IMR-90 (cell line): ENCODE measurements at regions not wholly inside any gene's neighbourhood (a gene's known extent, or its start where the extent isn't known, plus 50 kb on each side); places are given as distances from the start of the nearest gene placed in this dataset.

ENCODE experiments used
- ATAC-seq: fragments of 200-7000 bp; cut with Tn5 transposase; 2 replicates; pipeline ENCODE4 v1.9.1; 2020; ENCODE audit warnings: low read depth, mild to moderate bottlenecking, moderate library complexity
- BruUV-seq: library from RNA; stranded (reverse); fragments of 400-500 nt; replicated peaks from 2 replicates; lab custom pipeline; 2021; lab: Mats Ljungman, UMichigan
- CTCF ChIA-PET: fragments of 300-600 bp; formaldehyde crosslinking; extraction: SDS; loops from one replicate; lab custom pipeline; 2021; ENCODE audit warnings: antibody characterized with exemption; lab: Yijun Ruan, JAX
- POLR2A ChIA-PET: fragments of 300-600 bp; sonication (Branson Sonifier 250); formaldehyde crosslinking; loops from one replicate; lab custom pipeline; 2022; ENCODE audit warnings: antibody characterized with exemption; ENCODE audit not compliant: unreplicated experiment; lab: Charles Lee
- DNase-seq: peaks from one replicate; pipeline ENCODE4 v3.0.0; 2013
- H2AFZ ChIP-seq: replicated peaks from 2 replicates; pipeline ENCODE3; 2013; ENCODE audit warnings: low read length, mild to moderate bottlenecking; ENCODE audit not compliant: poor library complexity
- H2AK5ac ChIP-seq: 2 replicates; pipeline ENCODE4 v1.6.1; 2013; ENCODE audit warnings: low read depth, low read length, inconsistent platforms
- H2AK9ac ChIP-seq: replicated peaks from 2 replicates; pipeline ENCODE3; 2013; ENCODE audit warnings: mild to moderate bottlenecking, low read depth, low read length, moderate library complexity; ENCODE audit not compliant: poor library complexity
- H2BK120ac ChIP-seq: 2 replicates; pipeline ENCODE4 v1.6.1; 2013; ENCODE audit warnings: low read depth, low read length, inconsistent platforms
- H2BK15ac ChIP-seq: 3 replicates; pipeline ENCODE4 v1.6.1; 2013; ENCODE audit warnings: low read depth, low read length, inconsistent platforms
- H2BK20ac ChIP-seq: 2 replicates; pipeline ENCODE4 v1.6.1; 2013; ENCODE audit warnings: low read depth, mild to moderate bottlenecking, inconsistent platforms, low read length, moderate library complexity
- H2BK5ac ChIP-seq: 2 replicates; pipeline ENCODE4 v1.6.1; 2013; ENCODE audit warnings: mild to moderate bottlenecking, low read depth, low read length, inconsistent platforms; ENCODE audit not compliant: poor library complexity, severe bottlenecking
- H3K14ac ChIP-seq: replicated peaks from 2 replicates; pipeline ENCODE4 v1.6.1; 2013; ENCODE audit warnings: low read depth, low read length, inconsistent platforms
- H3K18ac ChIP-seq: 2 replicates; pipeline ENCODE4 v1.6.1; 2013; ENCODE audit warnings: low read depth, low read length, control low read depth
- H3K23ac ChIP-seq: 2 replicates; pipeline ENCODE4 v1.6.1; 2013; ENCODE audit warnings: low read depth, low read length, inconsistent platforms
- H3K27ac ChIP-seq: 2 replicates; pipeline ENCODE4 v1.5.1; 2013; ENCODE audit warnings: mild to moderate bottlenecking, control low read depth, low read length; ENCODE audit not compliant: insufficient read depth
- H3K27me3 ChIP-seq: 2 replicates; pipeline ENCODE4 v1.6.1; 2013; ENCODE audit warnings: low read length; ENCODE audit not compliant: control insufficient read depth, insufficient read depth
- H3K36me3 ChIP-seq: 2 replicates; pipeline ENCODE4 v1.6.1; 2013; ENCODE audit warnings: low read length, mixed read lengths; ENCODE audit not compliant: control insufficient read depth, insufficient read depth
- H3K4ac ChIP-seq: 2 replicates; pipeline ENCODE4 v1.6.1; 2013; ENCODE audit warnings: low read depth, low read length, inconsistent platforms
- H3K4me1 ChIP-seq: 2 replicates; pipeline ENCODE4 v1.6.1; 2013; ENCODE audit warnings: low read length, mixed read lengths; ENCODE audit not compliant: control insufficient read depth, insufficient read depth
- H3K4me2 ChIP-seq: 2 replicates; pipeline ENCODE4 v1.6.1; 2013; ENCODE audit warnings: low read depth, mild to moderate bottlenecking, control low read depth, low read length, moderate library complexity
- H3K4me3 ChIP-seq: 2 replicates; pipeline ENCODE4 v1.5.1; 2013; ENCODE audit warnings: low read depth, mild to moderate bottlenecking, control low read depth, low read length, moderate library complexity; ENCODE audit not compliant: insufficient read depth
- H3K56ac ChIP-seq: 2 replicates; pipeline ENCODE4 v1.6.1; 2013; ENCODE audit warnings: low read length, inconsistent platforms; ENCODE audit not compliant: insufficient read depth; ENCODE audit errors: extremely low read depth
- H3K79me1 ChIP-seq, 2 experiments: 2 replicates each; pipeline ENCODE4 v1.6.1; 2013; ENCODE audit warnings: low read length in 2 of 2, inconsistent platforms in 1 of 2, low read depth in 1 of 2
- H3K9ac ChIP-seq: 2 replicates; pipeline ENCODE4 v1.6.1; 2013; ENCODE audit warnings: low read depth, low read length, control low read depth
- H3K9me1 ChIP-seq: 2 replicates; pipeline ENCODE4 v1.6.1; 2013; ENCODE audit warnings: low read length, inconsistent platforms; ENCODE audit not compliant: insufficient read depth
- H3K9me3 ChIP-seq: 2 replicates; pipeline ENCODE4 v1.6.1; 2013; ENCODE audit warnings: low read length; ENCODE audit not compliant: control insufficient read depth, insufficient read depth
- H4K20me1 ChIP-seq: 2 replicates; pipeline ENCODE4 v1.6.1; 2013; ENCODE audit warnings: low read length, inconsistent platforms; ENCODE audit not compliant: insufficient read depth
- H4K5ac ChIP-seq: 2 replicates; pipeline ENCODE4 v1.6.1; 2013; ENCODE audit warnings: mild to moderate bottlenecking, low read depth, low read length, control low read depth
- H4K8ac ChIP-seq, 2 experiments: 2 replicates each; pipeline ENCODE4 v1.6.1; 2013; ENCODE audit warnings: low read depth in 2 of 2, low read length in 2 of 2, control low read depth in 1 of 2, inconsistent platforms in 1 of 2
- H4K91ac ChIP-seq: 2 replicates; pipeline ENCODE4 v1.6.1; 2013; ENCODE audit warnings: low read depth, low read length, inconsistent platforms; ENCODE audit not compliant: insufficient read depth
- BHLHE40 ChIP-seq: fragments of 150-350 bp; IDR thresholded peaks from 2 replicates; pipeline ENCODE4 v1.6.1; 2016; ENCODE audit warnings: mild to moderate bottlenecking, low read depth, low read length
- CEBPB ChIP-seq: IDR thresholded peaks from 2 replicates; pipeline ENCODE4 v1.6.1; 2012; ENCODE audit warnings: low read depth, low read length, improper control_type of control experiment
- CHD1 ChIP-seq: IDR thresholded peaks from 2 replicates; pipeline ENCODE4 v1.6.1; 2012; ENCODE audit warnings: low read depth, low read length, improper control_type of control experiment
- FOS ChIP-seq: fragments of 150-350 bp; IDR thresholded peaks from 2 replicates; pipeline ENCODE4 v1.6.1; 2016; ENCODE audit warnings: low read depth, low read length
- MAFK ChIP-seq: IDR thresholded peaks from 2 replicates; pipeline ENCODE4 v1.6.1; 2012; ENCODE audit warnings: low read depth, low read length, improper control_type of control experiment
- MAZ ChIP-seq: IDR thresholded peaks from 2 replicates; pipeline ENCODE4 v1.6.1; 2012; ENCODE audit warnings: low read depth, mild to moderate bottlenecking, low read length, improper control_type of control experiment, moderate library complexity, borderline replicate concordance
- MXI1 ChIP-seq: IDR thresholded peaks from 2 replicates; pipeline ENCODE4 v1.6.1; 2012; ENCODE audit warnings: low read depth, mild to moderate bottlenecking, low read length, moderate library complexity, borderline replicate concordance
- NFE2L2 ChIP-seq: fragments of 150-350 bp; IDR thresholded peaks from 2 replicates; pipeline ENCODE4 v1.6.1; 2016; ENCODE audit warnings: low read depth, mild to moderate bottlenecking, low read length
- POLR2A ChIP-seq: IDR thresholded peaks from 2 replicates; pipeline ENCODE4 v1.6.1; 2012; ENCODE audit warnings: mild to moderate bottlenecking, low read depth, low read length
- RAD21 ChIP-seq: IDR thresholded peaks from 2 replicates; pipeline ENCODE4 v1.6.1; 2012; ENCODE audit warnings: low read length, improper control_type of control experiment
- RFX5 ChIP-seq: IDR thresholded peaks from 2 replicates; pipeline ENCODE4 v1.8.0; 2012; ENCODE audit warnings: low read depth, mild to moderate bottlenecking, low read length, moderate library complexity
- SMC3 ChIP-seq: fragments of 150-350 bp; IDR thresholded peaks from 2 replicates; pipeline ENCODE4 v1.6.1; 2016; ENCODE audit warnings: low read depth, mild to moderate bottlenecking, antibody characterized with exemption, low read length, moderate library complexity
- WGBS, 2 experiments: methylation state at CpG; one replicate each; pipeline versions ENCODE4 v1.1.5 to v1.1.7; 2013; ENCODE audit warnings: missing lambda C conversion rate in 2 of 2; ENCODE audit not compliant: insufficient read length in 1 of 2; ENCODE audit errors: extremely low coverage in 2 of 2; 5-methylcytosine and 5-hydroxymethylcytosine counted together
- dilution Hi-C: fragments of 300-500 bp; cut with HindIII; formaldehyde crosslinking; loops from one replicate; pipeline ENCODE4 v1.14.3; 2018; ENCODE audit warnings: low sequenced_read_pairs; ENCODE audit not compliant: unreplicated experiment
- in situ Hi-C: fragments of 300-500 bp; cut with MboI; formaldehyde crosslinking; loops from 3 replicates; pipeline ENCODE4 v1.14.3; 2019; ENCODE audit warnings: low sequenced_read_pairs, inconsistent platforms, mixed read lengths
- intact Hi-C: fragments of 100-400 bp; cut with micrococcal nuclease; formaldehyde crosslinking; loops from 2 replicates; pipeline ENCODE4 v1.10.0; 2022
- TF ChIP-seq, protein P1 (sequence below): fragments of 150-350 bp; IDR thresholded peaks from 2 replicates; pipeline ENCODE4 v1.6.1; 2016; ENCODE audit warnings: low read depth, mild to moderate bottlenecking, low read length, moderate library complexity, borderline replicate concordance
- TF ChIP-seq, protein P2 (sequence below): fragments of 150-350 bp; IDR thresholded peaks from 2 replicates; pipeline ENCODE4 v1.6.1; 2017; ENCODE audit warnings: mild to moderate bottlenecking, antibody characterized with exemption, low read length, low read depth
- TF ChIP-seq, protein P3 (sequence below): conservative IDR thresholded peaks from 2 replicates; pipeline ENCODE4 v1.5.1; 2012; ENCODE audit warnings: mild to moderate bottlenecking, low read depth, low read length, improper control_type of control experiment

DNA sequence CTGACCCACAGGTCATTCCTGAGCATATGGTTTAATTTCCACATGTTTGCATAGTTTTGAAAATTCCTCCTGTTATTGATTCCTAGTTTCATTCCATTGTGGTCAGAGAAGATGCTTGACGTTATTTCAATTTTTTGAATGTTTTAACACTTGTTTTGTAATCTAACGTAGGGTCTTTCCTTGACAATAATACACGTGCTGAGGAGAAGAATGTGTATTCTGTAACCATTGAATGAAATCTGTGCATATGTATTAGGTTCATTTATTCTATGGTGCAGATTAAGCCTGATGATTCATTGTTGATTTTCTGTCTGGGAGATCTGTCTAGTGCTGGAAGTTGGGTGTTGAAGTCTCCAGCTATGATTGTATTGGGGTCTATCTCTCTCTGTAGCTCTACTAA, 486.4 kb upstream of the RPS6KA3 start:
- intact Hi-C loops: no loop called here
- WGBS, 2 experiments: no CpG with 5 or more reads among the region's 3 CpGs

More for the DNA sequence above, 486.4 kb upstream of the RPS6KA3 start:
- H3K9me3 ChIP-seq: no peaks in the 10 kb centered on the region
- DNase-seq (no peak), ATAC-seq (no peak)
- H2BK15ac ChIP-seq: no peak overlapping the region
- H2BK5ac ChIP-seq: no peak overlapping the region
- H2AFZ ChIP-seq: no peak overlapping the region
- no peak overlapping the region for H3K4ac ChIP-seq
- BruUV-seq: no TSS peak
- CTCF ChIA-PET: no interaction called here
- dilution Hi-C loops: no loop called here
- no peak overlapping the region for H3K27ac ChIP-seq
- no peak overlapping the region for H2BK20ac ChIP-seq
- no peak overlapping the region for H4K5ac ChIP-seq
- H3K18ac ChIP-seq: no peak overlapping the region
- no peaks in the 10 kb centered on the region for H3K79me1 ChIP-seq
- no peaks in the 10 kb centered on the region for H3K4me1 ChIP-seq
- no peak overlapping the region for H3K14ac ChIP-seq
- no peak overlapping the region for H3K9ac ChIP-seq
- no peak overlapping the region for H2AK5ac ChIP-seq
- in situ Hi-C loops: no loop called here
- H4K8ac ChIP-seq: no peak overlapping the region
- H4K91ac ChIP-seq: no peak overlapping the region
- H3K23ac ChIP-seq: no peak overlapping the region
- no peak overlapping the region for H3K4me3 ChIP-seq
- H2AK9ac ChIP-seq: no peak overlapping the region
- H3K36me3 ChIP-seq: no peaks in the 10 kb centered on the region
- H2BK120ac ChIP-seq: no peak overlapping the region
- no peaks in the 10 kb centered on the region for H3K27me3 ChIP-seq
- TF ChIP-seq, protein P1, sequence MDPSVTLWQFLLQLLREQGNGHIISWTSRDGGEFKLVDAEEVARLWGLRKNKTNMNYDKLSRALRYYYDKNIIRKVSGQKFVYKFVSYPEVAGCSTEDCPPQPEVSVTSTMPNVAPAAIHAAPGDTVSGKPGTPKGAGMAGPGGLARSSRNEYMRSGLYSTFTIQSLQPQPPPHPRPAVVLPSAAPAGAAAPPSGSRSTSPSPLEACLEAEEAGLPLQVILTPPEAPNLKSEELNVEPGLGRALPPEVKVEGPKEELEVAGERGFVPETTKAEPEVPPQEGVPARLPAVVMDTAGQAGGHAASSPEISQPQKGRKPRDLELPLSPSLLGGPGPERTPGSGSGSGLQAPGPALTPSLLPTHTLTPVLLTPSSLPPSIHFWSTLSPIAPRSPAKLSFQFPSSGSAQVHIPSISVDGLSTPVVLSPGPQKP: no peak
- TF ChIP-seq, protein P2, sequence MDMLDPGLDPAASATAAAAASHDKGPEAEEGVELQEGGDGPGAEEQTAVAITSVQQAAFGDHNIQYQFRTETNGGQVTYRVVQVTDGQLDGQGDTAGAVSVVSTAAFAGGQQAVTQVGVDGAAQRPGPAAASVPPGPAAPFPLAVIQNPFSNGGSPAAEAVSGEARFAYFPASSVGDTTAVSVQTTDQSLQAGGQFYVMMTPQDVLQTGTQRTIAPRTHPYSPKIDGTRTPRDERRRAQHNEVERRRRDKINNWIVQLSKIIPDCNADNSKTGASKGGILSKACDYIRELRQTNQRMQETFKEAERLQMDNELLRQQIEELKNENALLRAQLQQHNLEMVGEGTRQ: no peak
- TF ChIP-seq CHD1 (no peak), CEBPB (no peak), NFE2L2 (no peak), RAD21 (no peak), RFX5 (no peak), POLR2A (no peak), MAFK (no peak), MXI1 (no peak), BHLHE40 (no peak), SMC3 (no peak), FOS (no peak), MAZ (no peak)
- TF ChIP-seq, protein P3, sequence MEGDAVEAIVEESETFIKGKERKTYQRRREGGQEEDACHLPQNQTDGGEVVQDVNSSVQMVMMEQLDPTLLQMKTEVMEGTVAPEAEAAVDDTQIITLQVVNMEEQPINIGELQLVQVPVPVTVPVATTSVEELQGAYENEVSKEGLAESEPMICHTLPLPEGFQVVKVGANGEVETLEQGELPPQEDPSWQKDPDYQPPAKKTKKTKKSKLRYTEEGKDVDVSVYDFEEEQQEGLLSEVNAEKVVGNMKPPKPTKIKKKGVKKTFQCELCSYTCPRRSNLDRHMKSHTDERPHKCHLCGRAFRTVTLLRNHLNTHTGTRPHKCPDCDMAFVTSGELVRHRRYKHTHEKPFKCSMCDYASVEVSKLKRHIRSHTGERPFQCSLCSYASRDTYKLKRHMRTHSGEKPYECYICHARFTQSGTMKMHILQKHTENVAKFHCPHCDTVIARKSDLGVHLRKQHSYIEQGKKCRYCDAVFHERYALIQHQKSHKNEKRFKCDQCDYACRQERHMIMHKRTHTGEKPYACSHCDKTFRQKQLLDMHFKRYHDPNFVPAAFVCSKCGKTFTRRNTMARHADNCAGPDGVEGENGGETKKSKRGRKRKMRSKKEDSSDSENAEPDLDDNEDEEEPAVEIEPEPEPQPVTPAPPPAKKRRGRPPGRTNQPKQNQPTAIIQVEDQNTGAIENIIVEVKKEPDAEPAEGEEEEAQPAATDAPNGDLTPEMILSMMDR: no peak
- H4K20me1 ChIP-seq: no peaks in the 10 kb centered on the region
- POLR2A ChIA-PET: no interaction called here
- no peak overlapping the region for H3K4me2 ChIP-seq
- no peak overlapping the region for H3K56ac ChIP-seq
- H3K9me1 ChIP-seq: no peaks in the 10 kb centered on the region
